Endothelial cell of umbilical vein (primary cell): ENCODE measurements at regions not wholly inside any gene's neighbourhood (a gene's known extent, or its start where the extent isn't known, plus 50 kb on each side); places are given as distances from the start of the nearest gene placed in this dataset.

Experiments
- BruUV-seq: library from RNA; stranded (reverse); fragments of 400-500 nt; replicated peaks from 2 replicates; lab custom pipeline; 2021; lab: Mats Ljungman, UMichigan
- CTCF ChIA-PET: fragments of 300-600, 350-600 bp; sonication (Branson Sonifier 250); formaldehyde crosslinking; loops from one replicate; lab custom pipeline; 2021; ENCODE audit warnings: antibody characterized with exemption, inconsistent platforms; lab: Charles Lee
- POLR2A ChIA-PET: fragments of 300-600, 350-600 bp; sonication (Branson Sonifier 250); formaldehyde crosslinking; loops from one replicate; lab custom pipeline; 2021; ENCODE audit warnings: antibody characterized with exemption, inconsistent platforms; lab: Charles Lee
- DNase-seq: peaks from one replicate; pipeline ENCODE4 v3.0.0-alpha.2; 2011; ENCODE audit warnings: low read depth, low spot score
- FAIRE-seq: peaks from 2 replicates; lab custom pipeline; 2011; peaks lifted over from hg19 to GRCh38; lab: Jason Lieb, UNC
- H2AFZ ChIP-seq: 2 replicates; pipeline ENCODE4 v1.6.0; 2012; ENCODE audit warnings: low read depth, low read length, control low read depth, inconsistent platforms
- H3K27ac ChIP-seq: 2 replicates; pipeline ENCODE4 v1.5.1; 2011; ENCODE audit warnings: low read depth, mild to moderate bottlenecking, control low read depth, low read length, moderate library complexity; ENCODE audit not compliant: insufficient read depth
- H3K27me3 ChIP-seq, 2 experiments: 2 replicates each; pipeline versions ENCODE4 v1.6.0 to v1.6.1; 2011; ENCODE audit warnings: low read length in 2 of 2, mixed read lengths in 1 of 2; ENCODE audit not compliant: control insufficient read depth in 2 of 2, insufficient read depth in 2 of 2
- H3K36me3 ChIP-seq, 2 experiments: 2 replicates in 1 of 2; 3 replicates in 1 of 2; pipeline ENCODE4 v1.5.1; 2011; ENCODE audit warnings: low read length in 2 of 2, mild to moderate bottlenecking in 1 of 2, moderate library complexity in 1 of 2; ENCODE audit not compliant: control insufficient read depth in 2 of 2, insufficient read depth in 2 of 2; ENCODE audit errors: extremely low read depth in 1 of 2
- H3K4me1 ChIP-seq: 3 replicates; pipeline ENCODE4 v1.5.1; 2011; ENCODE audit warnings: mild to moderate bottlenecking, low read length; ENCODE audit not compliant: control insufficient read depth, insufficient read depth; ENCODE audit errors: extremely low read depth
- H3K4me2 ChIP-seq: 2 replicates; pipeline ENCODE4 v1.6.1; 2011; ENCODE audit warnings: low read length, control low read depth, mixed read lengths; ENCODE audit not compliant: insufficient read depth
- H3K4me3 ChIP-seq, 3 experiments: fragments of 200-600 bp in 1 of 3; sonication (generic), shearing (Covaris generic) in 1 of 3; replicated peaks in 1 of 3; 2 replicates each; pipeline ENCODE4 v1.5.1; 2011 to 2016; ENCODE audit warnings: control low read depth in 3 of 3, low read length in 3 of 3, mild to moderate bottlenecking in 2 of 3, inconsistent platforms in 1 of 3, low read depth in 1 of 3, moderate library complexity in 1 of 3; ENCODE audit not compliant: insufficient read depth in 1 of 3
- H3K79me2 ChIP-seq: 2 replicates; pipeline ENCODE4 v1.6.0; 2012; ENCODE audit warnings: low read length, inconsistent platforms; ENCODE audit not compliant: control insufficient read depth, insufficient read depth
- H3K9ac ChIP-seq: replicated peaks from 2 replicates; pipeline ENCODE3; 2011; ENCODE audit warnings: low read length, control low read depth; ENCODE audit not compliant: insufficient read depth; ENCODE audit errors: extremely low read depth
- H3K9me1 ChIP-seq: replicated peaks from 3 replicates; pipeline ENCODE4 v1.6.0; 2011; ENCODE audit warnings: mild to moderate bottlenecking, low read length; ENCODE audit not compliant: control insufficient read depth, insufficient read depth; ENCODE audit errors: extremely low read depth
- H3K9me3 ChIP-seq: replicated peaks from 2 replicates; pipeline ENCODE4 v1.5.1; 2012; ENCODE audit warnings: low read length, inconsistent platforms; ENCODE audit not compliant: control insufficient read depth, insufficient read depth
- H4K20me1 ChIP-seq: replicated peaks from 2 replicates; pipeline ENCODE3; 2011; ENCODE audit warnings: mild to moderate bottlenecking, low read length; ENCODE audit not compliant: control insufficient read depth, insufficient read depth; ENCODE audit errors: extremely low read depth
- EZH2 ChIP-seq: IDR thresholded peaks from 2 replicates; pipeline ENCODE4 v1.6.1; 2012; ENCODE audit warnings: borderline replicate concordance, low read depth, mild to moderate bottlenecking, moderate library complexity, low read length, inconsistent platforms; ENCODE audit not compliant: severe bottlenecking
- FOS ChIP-seq: IDR thresholded peaks from 2 replicates; pipeline ENCODE4 v1.6.1; 2011; ENCODE audit warnings: mild to moderate bottlenecking, low read length, moderate library complexity, borderline replicate concordance; ENCODE audit not compliant: insufficient read depth
- GATA2 ChIP-seq: IDR thresholded peaks from 2 replicates; pipeline ENCODE4 v1.7.0; 2011; ENCODE audit warnings: low read depth, mild to moderate bottlenecking, moderate library complexity, mixed read lengths, low read length; ENCODE audit not compliant: insufficient read length, insufficient read depth
- JUN ChIP-seq: IDR thresholded peaks from 2 replicates; pipeline ENCODE4 v1.6.1; 2011; ENCODE audit warnings: borderline replicate concordance, low read depth; ENCODE audit not compliant: insufficient read length, insufficient read depth
- MYC ChIP-seq: IDR thresholded peaks from one replicate; pipeline ENCODE4 v1.6.1; 2011; ENCODE audit warnings: mild to moderate bottlenecking, low read depth, low read length
- POLR2A ChIP-seq: IDR thresholded peaks from 2 replicates; pipeline ENCODE4 v1.6.1; 2012; ENCODE audit warnings: low read depth, mild to moderate bottlenecking, control low read depth, low read length
- POLR2AphosphoS5 ChIP-seq: IDR thresholded peaks from 2 replicates; pipeline ENCODE4 v1.6.1; 2012; ENCODE audit warnings: low read depth, mild to moderate bottlenecking, control low read depth, low read length, moderate library complexity; ENCODE audit not compliant: insufficient read depth
- dilution Hi-C: fragments of 300-500 bp; cut with MboI; formaldehyde crosslinking; loops from one replicate; pipeline ENCODE4 v1.15.0; 2019; ENCODE audit warnings: low sequenced_read_pairs; ENCODE audit not compliant: extremely low pct_ligation_motif_present
- intact Hi-C: fragments of 100-400 bp; cut with micrococcal nuclease; formaldehyde crosslinking; loops from one replicate; pipeline ENCODE4 v1.10.0; 2022
- TF ChIP-seq, protein P1 (sequence below): IDR thresholded peaks from 2 replicates; pipeline ENCODE4 v1.6.1; 2011; ENCODE audit not compliant: insufficient read depth, insufficient read length
- TF ChIP-seq, protein P2 (sequence below), 2 donors: IDR thresholded peaks; 1 replicate in 1 of 2; 2 replicates in 1 of 2; pipeline ENCODE4 v1.5.1; 2011; ENCODE audit warnings: low read length in 2 of 2, mild to moderate bottlenecking in 2 of 2, moderate library complexity in 2 of 2, control low read depth in 1 of 2, inconsistent platforms in 1 of 2, low read depth in 1 of 2; ENCODE audit not compliant: insufficient read depth in 1 of 2; ENCODE audit errors: extremely low read depth in 1 of 2

DNA sequence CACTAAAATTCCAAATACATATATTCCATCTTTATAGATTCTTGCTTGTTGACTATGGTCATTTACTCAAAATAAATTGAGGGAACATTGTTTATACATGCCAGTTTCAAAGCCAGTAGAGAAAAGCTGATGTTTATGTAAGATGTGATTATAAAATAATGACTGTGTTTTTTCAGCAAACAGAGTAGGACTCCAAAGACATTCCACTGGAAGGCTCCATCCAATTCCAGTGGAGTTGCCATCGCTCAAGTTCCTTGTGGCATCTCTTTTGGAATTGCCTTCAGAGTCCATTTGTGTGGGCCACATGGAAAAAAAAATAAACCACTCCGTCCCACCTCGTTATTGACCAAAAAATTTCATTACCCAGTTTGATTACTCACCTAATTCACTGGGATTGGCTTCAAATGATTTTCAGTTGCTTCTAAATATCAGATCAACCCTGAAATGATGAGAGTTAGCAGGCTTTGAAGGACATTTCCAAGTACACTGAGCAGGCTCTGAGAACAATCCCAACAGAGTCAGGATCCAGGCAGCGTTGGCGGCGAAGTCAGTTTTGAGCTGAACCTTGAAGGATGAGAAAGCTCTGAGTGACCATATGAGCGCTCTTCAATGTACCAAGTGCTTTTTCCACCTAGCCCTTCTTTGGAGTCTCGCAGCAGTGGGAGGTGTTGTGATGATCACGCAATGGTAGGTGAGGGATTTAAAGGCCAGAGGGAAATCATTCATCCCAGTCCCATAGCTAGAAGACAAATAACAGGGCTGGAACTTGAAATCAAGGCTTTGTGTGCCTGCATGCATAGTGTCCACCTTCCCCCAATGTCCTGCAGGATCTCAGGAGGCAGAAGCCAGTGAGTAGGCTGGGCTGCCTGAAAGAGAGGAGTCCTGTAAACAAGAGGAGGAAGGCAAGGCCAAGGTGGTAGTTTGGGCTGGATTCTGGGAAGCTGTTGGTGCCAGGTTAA lies 281.7 kb downstream of the CDC5L start:
- CTCF ChIA-PET = interaction anchor here (1.4 to 3.4 kb wide), 8 partner anchors 9 to 1261 kb away, joined by 3 to 25 read pairs (median 6); no protein-coding TSS in a partner anchor
- Histone ChIP-seq H3K9me1 (no peaks in the 10 kb centered on the region), H3K4me1 (no peaks in the 10 kb centered on the region), H3K4me2 (no peak overlapping the region), H4K20me1 (no peaks in the 10 kb centered on the region), H3K36me3 (no peaks in the 10 kb centered on the region), H2AFZ (no peak overlapping the region), H3K79me2 (no peaks in the 10 kb centered on the region), H3K9ac (no peak overlapping the region), H3K27me3 (peaks cover 1 to 5% of the 10 kb centered on the region in 2 experiments), H3K9me3 (no peaks in the 10 kb centered on the region), H3K4me3 (no peak overlapping the region), H3K27ac (no peak overlapping the region)
- BruUV-seq = no TSS peak
- DNase-seq (no peak), FAIRE-seq (no peak)
- dilution Hi-C loops = no loop called here
- POLR2A ChIA-PET = no interaction called here
- intact Hi-C loops = no loop called here
- no peak for TF ChIP-seq EZH2
- TF ChIP-seq FOS = no peak
- TF ChIP-seq MYC = no peak
- no peak for TF ChIP-seq JUN
- TF ChIP-seq, protein P1, sequence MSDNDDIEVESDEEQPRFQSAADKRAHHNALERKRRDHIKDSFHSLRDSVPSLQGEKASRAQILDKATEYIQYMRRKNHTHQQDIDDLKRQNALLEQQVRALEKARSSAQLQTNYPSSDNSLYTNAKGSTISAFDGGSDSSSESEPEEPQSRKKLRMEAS = no peak

DNA sequence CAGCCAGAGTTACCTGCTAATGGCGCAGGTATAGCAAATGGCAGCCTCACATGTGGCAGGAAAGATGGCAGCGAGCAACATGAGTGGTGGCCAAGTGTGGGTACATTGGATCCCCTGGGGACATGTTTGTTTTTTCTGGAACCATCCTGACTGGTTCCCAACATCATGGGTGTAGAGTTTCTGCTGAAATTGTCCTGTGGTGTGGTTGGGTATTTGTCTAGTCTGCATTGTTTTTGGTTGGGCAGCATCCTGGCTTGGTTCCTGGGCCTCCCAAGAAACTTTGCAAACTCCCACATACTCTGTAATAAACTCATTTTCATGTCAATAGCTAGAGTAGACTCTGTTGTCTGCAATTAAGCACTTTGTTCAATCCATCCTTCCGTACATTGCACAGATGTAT lies 282.6 kb downstream of the CDC5L start:
- no peak overlapping the region for H3K27ac ChIP-seq
- H3K79me2 ChIP-seq = no peaks in the 10 kb centered on the region
- TF ChIP-seq FOS = no peak
- no peak for TF ChIP-seq EZH2
- no peak for TF ChIP-seq POLR2AphosphoS5
- no peak for TF ChIP-seq GATA2
- TF ChIP-seq, protein P2, sequence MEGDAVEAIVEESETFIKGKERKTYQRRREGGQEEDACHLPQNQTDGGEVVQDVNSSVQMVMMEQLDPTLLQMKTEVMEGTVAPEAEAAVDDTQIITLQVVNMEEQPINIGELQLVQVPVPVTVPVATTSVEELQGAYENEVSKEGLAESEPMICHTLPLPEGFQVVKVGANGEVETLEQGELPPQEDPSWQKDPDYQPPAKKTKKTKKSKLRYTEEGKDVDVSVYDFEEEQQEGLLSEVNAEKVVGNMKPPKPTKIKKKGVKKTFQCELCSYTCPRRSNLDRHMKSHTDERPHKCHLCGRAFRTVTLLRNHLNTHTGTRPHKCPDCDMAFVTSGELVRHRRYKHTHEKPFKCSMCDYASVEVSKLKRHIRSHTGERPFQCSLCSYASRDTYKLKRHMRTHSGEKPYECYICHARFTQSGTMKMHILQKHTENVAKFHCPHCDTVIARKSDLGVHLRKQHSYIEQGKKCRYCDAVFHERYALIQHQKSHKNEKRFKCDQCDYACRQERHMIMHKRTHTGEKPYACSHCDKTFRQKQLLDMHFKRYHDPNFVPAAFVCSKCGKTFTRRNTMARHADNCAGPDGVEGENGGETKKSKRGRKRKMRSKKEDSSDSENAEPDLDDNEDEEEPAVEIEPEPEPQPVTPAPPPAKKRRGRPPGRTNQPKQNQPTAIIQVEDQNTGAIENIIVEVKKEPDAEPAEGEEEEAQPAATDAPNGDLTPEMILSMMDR (IDR thresholded peaks at IDR 0.05; ENCODE audit: extremely low read depth in 1 of 2, insufficient read depth in 1 of 2, low read depth in 1 of 2, low read length in 2 of 2) = no peak
- TF ChIP-seq JUN = no peak
- TF ChIP-seq, protein P1 = no peak
- no peak for TF ChIP-seq MYC
- TF ChIP-seq POLR2A = no peak
- ChIA-PET CTCF (interaction anchor here (1.5 to 3.4 kb wide), 2 partner anchors 10 to 14 kb away, joined by 3 to 20 read pairs; no protein-coding TSS in a partner anchor), POLR2A (no interaction called here)
- H4K20me1 ChIP-seq = no peaks in the 10 kb centered on the region
- dilution Hi-C loops (no loop called here), intact Hi-C loops (no loop called here)
- H3K9me1 ChIP-seq = no peaks in the 10 kb centered on the region
- H3K9me3 ChIP-seq = no peaks in the 10 kb centered on the region
- H3K4me2 ChIP-seq = no peak overlapping the region
- H3K27me3 ChIP-seq = peaks cover 1 to 3% of the 10 kb centered on the region in 2 experiments
- no peaks in the 10 kb centered on the region for H3K36me3 ChIP-seq
- no peak overlapping the region for H3K4me3 ChIP-seq
- H3K9ac ChIP-seq = no peak overlapping the region
- no peaks in the 10 kb centered on the region for H3K4me1 ChIP-seq
- FAIRE-seq (no peak), DNase-seq (no peak)
- no TSS peak for BruUV-seq
- H2AFZ ChIP-seq = no peak overlapping the region
